ENCODE measurements at regions not wholly inside any gene's neighbourhood (a gene's known extent, or its start where the extent isn't known, plus 50 kb on each side); places are given as distances from the start of the nearest gene placed in this dataset.

DNA sequence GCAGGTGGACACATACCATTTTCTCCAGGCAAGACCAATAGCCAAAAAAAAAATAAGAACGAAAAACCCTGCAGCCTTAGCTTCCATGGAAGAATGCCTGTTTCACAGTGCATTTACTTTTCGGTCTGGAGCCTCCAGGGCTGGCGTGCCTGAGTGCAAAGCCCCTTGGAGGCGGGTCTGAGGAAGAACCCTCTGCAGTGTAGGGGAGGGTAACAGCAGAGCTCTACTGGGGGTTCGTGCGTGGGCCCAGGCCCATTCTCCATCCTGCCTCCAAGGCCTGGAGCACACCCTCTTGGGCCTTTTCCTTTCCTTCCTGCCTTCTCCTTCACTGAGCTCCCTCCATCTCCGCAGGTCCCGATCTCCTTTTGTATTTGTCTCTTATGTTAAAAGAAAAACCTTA, 172.3 kb upstream of the GLI3 start:
- TF ChIP-seq, protein P1, sequence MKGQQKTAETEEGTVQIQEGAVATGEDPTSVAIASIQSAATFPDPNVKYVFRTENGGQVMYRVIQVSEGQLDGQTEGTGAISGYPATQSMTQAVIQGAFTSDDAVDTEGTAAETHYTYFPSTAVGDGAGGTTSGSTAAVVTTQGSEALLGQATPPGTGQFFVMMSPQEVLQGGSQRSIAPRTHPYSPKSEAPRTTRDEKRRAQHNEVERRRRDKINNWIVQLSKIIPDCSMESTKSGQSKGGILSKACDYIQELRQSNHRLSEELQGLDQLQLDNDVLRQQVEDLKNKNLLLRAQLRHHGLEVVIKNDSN (CRISPR knock-in tag; IDR thresholded peaks at IDR 0.05): no peak
- TF ChIP-seq ZNF589 (CRISPR knock-in tag; IDR thresholded peaks at IDR 0.05; ENCODE audit: low read depth): no peak
- TF ChIP-seq WHSC1 (IDR thresholded peaks at IDR 0.05; ENCODE audit: low read length): no peak
- no peak for TF ChIP-seq ZNF274 (IDR thresholded peaks at IDR 0.05; ENCODE audit: borderline replicate concordance, low read depth, low read length)
- no peak for TF ChIP-seq EGR1 (conservative IDR thresholded peaks at IDR 0.05)
- TF ChIP-seq POLR2AphosphoS5 (IDR thresholded peaks at IDR 0.05; ENCODE audit: control insufficient read depth, insufficient read depth, low read depth, low read length): no peak
- no peak for TF ChIP-seq DACH1 (IDR thresholded peaks at IDR 0.05; ENCODE audit: partially characterized antibody)
- TF ChIP-seq RNF2 (IDR thresholded peaks at IDR 0.05): no peak
- TF ChIP-seq, protein P2, sequence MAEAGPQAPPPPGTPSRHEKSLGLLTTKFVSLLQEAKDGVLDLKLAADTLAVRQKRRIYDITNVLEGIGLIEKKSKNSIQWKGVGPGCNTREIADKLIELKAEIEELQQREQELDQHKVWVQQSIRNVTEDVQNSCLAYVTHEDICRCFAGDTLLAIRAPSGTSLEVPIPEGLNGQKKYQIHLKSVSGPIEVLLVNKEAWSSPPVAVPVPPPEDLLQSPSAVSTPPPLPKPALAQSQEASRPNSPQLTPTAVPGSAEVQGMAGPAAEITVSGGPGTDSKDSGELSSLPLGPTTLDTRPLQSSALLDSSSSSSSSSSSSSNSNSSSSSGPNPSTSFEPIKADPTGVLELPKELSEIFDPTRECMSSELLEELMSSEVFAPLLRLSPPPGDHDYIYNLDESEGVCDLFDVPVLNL (CRISPR knock-in tag; IDR thresholded peaks at IDR 0.05; ENCODE audit: low read depth): no peak

All from K562 (cell line).